IPS-18a (cell line): ENCODE measurements at regions not wholly inside any gene's neighbourhood (a gene's known extent, or its start where the extent isn't known, plus 50 kb on each side); places are given as distances from the start of the nearest gene placed in this dataset.

Experiments used
- H3K27ac ChIP-seq: one replicate; pipeline ENCODE4 v1.5.1; 2013; ENCODE audit warnings: low read length
- H3K27me3 ChIP-seq: one replicate; pipeline ENCODE4 v1.6.1; 2013; ENCODE audit warnings: mild to moderate bottlenecking, low read length; ENCODE audit not compliant: control insufficient read depth, insufficient read depth
- H3K36me3 ChIP-seq: one replicate; pipeline ENCODE4 v1.6.1; 2013; ENCODE audit warnings: low read depth, low read length; ENCODE audit not compliant: control insufficient read depth
- H3K4me1 ChIP-seq: one replicate; pipeline ENCODE4 v1.6.1; 2013; ENCODE audit warnings: low read depth, low read length; ENCODE audit not compliant: control insufficient read depth
- H3K4me3 ChIP-seq: one replicate; pipeline ENCODE4 v1.5.1; 2013; ENCODE audit warnings: low read length
- H3K9ac ChIP-seq: one replicate; pipeline ENCODE4 v1.6.1; 2013; ENCODE audit warnings: mild to moderate bottlenecking, low read length, moderate library complexity
- H3K9me3 ChIP-seq: one replicate; pipeline ENCODE4 v1.6.1; 2013; ENCODE audit warnings: low read depth, low read length; ENCODE audit not compliant: control insufficient read depth

- peaks cover 6% of the 10 kb centered on the region for H3K4me1 ChIP-seq
- H3K9ac ChIP-seq, result no peak overlapping the region
- H3K36me3 ChIP-seq, result no peaks in the 10 kb centered on the region
- no peaks in the 10 kb centered on the region for H3K9me3 ChIP-seq
- H3K27ac ChIP-seq, result no peak overlapping the region
- H3K4me3 ChIP-seq, result no peak overlapping the region
- no peaks in the 10 kb centered on the region for H3K27me3 ChIP-seq
Observed at GRCh38 chr2:118696786-118697465, 150.5 kb downstream of the EN1 start.

- H3K27ac ChIP-seq, result no peak overlapping the region
- no peaks in the 10 kb centered on the region for H3K4me1 ChIP-seq
- H3K36me3 ChIP-seq, result no peaks in the 10 kb centered on the region
- H3K9me3 ChIP-seq, result no peaks in the 10 kb centered on the region
- no peak overlapping the region for H3K9ac ChIP-seq
- no peak overlapping the region for H3K4me3 ChIP-seq
- H3K27me3 ChIP-seq, result no peaks in the 10 kb centered on the region
Observed at GRCh38 chr2:118693287-118693822, 154.1 kb downstream of the EN1 start.

- H3K4me3 ChIP-seq, result no peak overlapping the region
- H3K9me3 ChIP-seq, result no peaks in the 10 kb centered on the region
- H3K27ac ChIP-seq, result no peak overlapping the region
- H3K4me1 ChIP-seq, result no peaks in the 10 kb centered on the region
- no peak overlapping the region for H3K9ac ChIP-seq
- H3K27me3 ChIP-seq, result no peaks in the 10 kb centered on the region
- no peaks in the 10 kb centered on the region for H3K36me3 ChIP-seq
Observed at GRCh38 chr2:118689874-118690273, 157.6 kb downstream of the EN1 start.

- no peak overlapping the region for H3K9ac ChIP-seq
- no peak overlapping the region for H3K4me3 ChIP-seq
- no peak overlapping the region for H3K27ac ChIP-seq
- no peaks in the 10 kb centered on the region for H3K36me3 ChIP-seq
- no peaks in the 10 kb centered on the region for H3K27me3 ChIP-seq
- H3K9me3 ChIP-seq, result no peaks in the 10 kb centered on the region
- H3K4me1 ChIP-seq, result no peaks in the 10 kb centered on the region
Observed at GRCh38 chr2:118689456-118689855, 158.0 kb downstream of the EN1 start.

GRCh38 chr2:118689033-118689432, 158.4 kb downstream of the EN1 start:
- Histone ChIP-seq H3K9ac (no peak overlapping the region), H3K4me3 (no peak overlapping the region), H3K27ac (no peak overlapping the region), H3K27me3 (no peaks in the 10 kb centered on the region), H3K9me3 (no peaks in the 10 kb centered on the region), H3K4me1 (no peaks in the 10 kb centered on the region), H3K36me3 (no peaks in the 10 kb centered on the region)

- no peaks in the 10 kb centered on the region for H3K9me3 ChIP-seq
- H3K9ac ChIP-seq, result no peak overlapping the region
- no peaks in the 10 kb centered on the region for H3K4me1 ChIP-seq
- H3K27me3 ChIP-seq, result no peaks in the 10 kb centered on the region
- H3K36me3 ChIP-seq, result no peaks in the 10 kb centered on the region
- no peak overlapping the region for H3K27ac ChIP-seq
- no peak overlapping the region for H3K4me3 ChIP-seq
Observed at GRCh38 chr2:118687698-118688097, 159.8 kb downstream of the EN1 start.

GRCh38 chr2:118687192-118687591, 160.3 kb downstream of the EN1 start:
- no peaks in the 10 kb centered on the region for H3K36me3 ChIP-seq
- no peaks in the 10 kb centered on the region for H3K9me3 ChIP-seq
- no peak overlapping the region for H3K27ac ChIP-seq
- H3K9ac ChIP-seq, result no peak overlapping the region
- H3K4me1 ChIP-seq, result no peaks in the 10 kb centered on the region
- no peaks in the 10 kb centered on the region for H3K27me3 ChIP-seq
- no peak overlapping the region for H3K4me3 ChIP-seq

GRCh38 chr2:118686346-118686745, 161.1 kb downstream of the EN1 start:
- Histone ChIP-seq H3K4me1 (no peaks in the 10 kb centered on the region), H3K4me3 (no peak overlapping the region), H3K36me3 (no peaks in the 10 kb centered on the region), H3K9me3 (no peaks in the 10 kb centered on the region), H3K27ac (no peak overlapping the region), H3K9ac (no peak overlapping the region), H3K27me3 (no peaks in the 10 kb centered on the region)

- Histone ChIP-seq H3K27me3 (no peaks in the 10 kb centered on the region), H3K27ac (no peak overlapping the region), H3K4me1 (no peaks in the 10 kb centered on the region), H3K36me3 (no peaks in the 10 kb centered on the region), H3K9me3 (no peaks in the 10 kb centered on the region), H3K9ac (no peak overlapping the region), H3K4me3 (no peak overlapping the region)
Observed at GRCh38 chr2:118683460-118683859, 164.0 kb downstream of the EN1 start.

- no peaks in the 10 kb centered on the region for H3K36me3 ChIP-seq
- no peak overlapping the region for H3K27ac ChIP-seq
- H3K9ac ChIP-seq, result no peak overlapping the region
- no peak overlapping the region for H3K4me3 ChIP-seq
- no peaks in the 10 kb centered on the region for H3K27me3 ChIP-seq
- no peaks in the 10 kb centered on the region for H3K9me3 ChIP-seq
- H3K4me1 ChIP-seq, result no peaks in the 10 kb centered on the region
Observed at GRCh38 chr2:118678985-118679384, 168.5 kb downstream of the EN1 start.

GRCh38 chr2:118677546-118677945, 169.9 kb downstream of the EN1 start:
- Histone ChIP-seq H3K27me3 (no peaks in the 10 kb centered on the region), H3K9me3 (no peaks in the 10 kb centered on the region), H3K4me1 (no peaks in the 10 kb centered on the region), H3K36me3 (no peaks in the 10 kb centered on the region), H3K9ac (no peak overlapping the region), H3K27ac (no peak overlapping the region), H3K4me3 (no peak overlapping the region)

GRCh38 chr2:118675531-118675930, 171.9 kb downstream of the EN1 start:
- no peaks in the 10 kb centered on the region for H3K27me3 ChIP-seq
- H3K4me3 ChIP-seq, result no peak overlapping the region
- no peak overlapping the region for H3K27ac ChIP-seq
- H3K36me3 ChIP-seq, result no peaks in the 10 kb centered on the region
- H3K9me3 ChIP-seq, result no peaks in the 10 kb centered on the region
- H3K9ac ChIP-seq, result no peak overlapping the region
- no peaks in the 10 kb centered on the region for H3K4me1 ChIP-seq
